ENCODE measurements at regions not wholly inside any gene's neighbourhood (a gene's known extent, or its start where the extent isn't known, plus 50 kb on each side); places are given as distances from the start of the nearest gene placed in this dataset.
"Not testable (repeated sequence)": the region's sequence is repeated elsewhere in the genome, so short reads cannot be mapped to it uniquely, and the experiment has no call there.

DNA sequence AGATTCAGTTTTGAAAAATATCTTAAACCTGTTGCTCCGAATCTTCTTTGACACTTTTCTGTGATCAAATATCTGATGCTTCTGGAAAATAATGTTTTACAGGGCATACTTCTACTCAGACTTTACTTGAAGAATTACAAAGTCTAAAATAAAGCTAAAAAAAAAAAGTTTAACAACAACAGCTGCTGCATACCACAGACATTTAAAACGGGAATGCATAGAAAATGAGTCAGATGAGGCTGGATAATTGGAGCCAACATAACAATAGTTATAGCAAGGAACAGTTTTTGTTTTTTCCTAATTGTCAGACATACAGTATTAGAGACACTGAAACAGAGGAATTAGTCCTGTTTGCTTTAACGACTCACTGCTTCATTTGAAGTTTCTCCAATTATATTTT is 1090.2 kb downstream of the SUCLG1 start:
- no peak for DNase-seq

DNA sequence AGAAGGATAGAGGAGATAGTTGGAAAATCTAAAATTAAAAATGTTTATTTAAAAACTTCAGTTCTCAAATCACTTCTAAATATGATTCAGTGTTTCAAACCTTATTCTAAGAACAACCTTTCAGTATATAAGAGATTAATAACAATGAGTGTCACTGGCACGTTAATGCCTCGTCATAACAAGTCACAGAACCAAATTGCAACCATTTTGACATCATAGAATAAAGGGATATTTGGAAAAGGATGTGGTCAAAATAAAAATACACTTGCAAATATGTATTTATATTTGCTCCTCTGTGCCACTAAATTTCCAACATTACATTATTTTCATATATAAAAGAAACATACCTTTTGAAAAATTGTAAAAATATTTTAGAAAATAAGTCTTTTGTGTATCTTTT is 1090.6 kb downstream of the SUCLG1 start:
- DNase-seq = no peak

GRCh38 chr2:83365476-83365875 is 1093.6 kb downstream of the SUCLG1 start:
- no peak for DNase-seq

GRCh38 chr2:83364264-83364663 is 1094.8 kb downstream of the SUCLG1 start:
- no peak for DNase-seq

DNA sequence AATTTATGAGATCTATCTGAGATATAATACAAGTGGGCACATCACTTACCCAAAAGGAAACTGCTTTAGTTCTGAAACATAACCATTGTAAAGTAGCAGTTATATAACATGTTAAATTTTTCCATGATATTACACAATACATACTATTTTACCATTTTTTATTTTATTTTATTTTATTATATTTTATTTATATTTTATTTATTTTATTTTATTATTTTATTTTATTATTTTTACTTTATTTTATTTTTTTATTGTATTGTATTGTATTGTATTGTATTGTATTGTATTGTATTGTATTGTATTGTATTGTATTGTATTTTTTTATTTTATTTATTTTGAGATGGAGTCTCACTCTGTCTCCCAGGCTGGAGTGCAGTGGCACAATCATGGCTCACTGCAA is 1095.9 kb downstream of the SUCLG1 start:
- DNase-seq = not testable (repeated sequence)

DNA sequence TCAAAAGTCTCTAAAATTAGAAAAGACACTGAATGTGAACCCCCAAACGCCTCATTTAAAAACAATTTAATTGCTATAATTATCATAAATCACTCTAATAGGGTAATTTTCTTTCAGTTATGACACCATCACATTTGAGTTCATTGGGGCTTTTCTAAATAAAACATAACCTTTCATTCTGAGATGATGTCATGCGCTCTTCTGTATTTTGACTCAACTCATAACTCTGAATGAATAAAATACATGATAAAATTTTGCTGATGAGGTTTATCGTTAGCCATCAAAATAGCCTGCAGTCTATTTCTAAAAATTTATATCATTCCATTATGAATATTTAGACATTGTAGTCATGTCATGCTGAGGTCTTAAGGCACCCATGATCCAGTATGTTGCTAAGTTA is 1099.7 kb downstream of the SUCLG1 start:
- no peak for DNase-seq

DNA sequence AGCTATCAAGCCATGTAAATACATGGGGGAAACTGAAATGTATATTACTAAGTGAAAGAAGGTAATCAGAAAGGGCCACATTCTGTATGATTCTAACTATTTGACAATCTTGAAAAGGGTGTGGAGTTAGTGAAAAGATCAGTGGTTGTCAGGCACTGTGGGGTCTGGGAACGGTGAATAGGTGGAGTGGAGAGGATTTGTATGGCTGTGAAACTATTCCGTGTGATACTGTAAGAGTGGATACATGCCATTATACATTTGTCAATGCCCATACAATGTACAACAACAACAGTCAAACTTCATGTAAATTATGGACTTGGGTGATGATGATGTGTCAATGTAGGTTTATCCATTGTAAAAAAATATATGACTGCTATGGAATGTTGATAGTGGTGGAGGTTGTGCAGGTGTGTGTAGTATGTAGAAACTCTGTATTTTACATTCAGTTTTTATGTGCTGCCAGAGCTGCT is 1116.2 kb downstream of the SUCLG1 start:
- peak; percentile 32 for DNase-seq

- DNase-seq = peak; percentile 18
Observed at GRCh38 chr2:83340424-83340823, 1118.7 kb downstream of the SUCLG1 start.

GRCh38 chr2:83339942-83340341 is 1119.1 kb downstream of the SUCLG1 start:
- peak; percentile 17 for DNase-seq

DNA sequence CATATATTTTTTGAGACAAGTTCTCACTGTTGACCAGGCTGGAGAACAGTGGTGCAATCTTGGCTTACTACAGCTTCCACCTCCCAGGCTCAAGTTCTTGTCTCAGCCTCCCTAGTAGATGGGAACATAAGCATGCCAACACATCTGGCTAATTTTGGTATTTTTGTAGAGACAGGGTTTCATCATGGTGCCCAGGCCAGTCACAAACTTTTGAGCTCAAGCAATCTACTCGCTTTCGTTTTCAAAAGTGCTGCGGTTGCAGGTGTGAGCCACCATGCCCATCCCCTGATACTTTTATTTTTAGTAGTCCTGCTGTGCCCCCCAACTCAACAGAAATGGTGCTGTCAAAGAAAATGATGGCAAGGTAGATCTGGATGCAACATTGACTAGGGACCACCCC is 1127.3 kb downstream of the SUCLG1 start:
- DNase-seq = no peak

DNA sequence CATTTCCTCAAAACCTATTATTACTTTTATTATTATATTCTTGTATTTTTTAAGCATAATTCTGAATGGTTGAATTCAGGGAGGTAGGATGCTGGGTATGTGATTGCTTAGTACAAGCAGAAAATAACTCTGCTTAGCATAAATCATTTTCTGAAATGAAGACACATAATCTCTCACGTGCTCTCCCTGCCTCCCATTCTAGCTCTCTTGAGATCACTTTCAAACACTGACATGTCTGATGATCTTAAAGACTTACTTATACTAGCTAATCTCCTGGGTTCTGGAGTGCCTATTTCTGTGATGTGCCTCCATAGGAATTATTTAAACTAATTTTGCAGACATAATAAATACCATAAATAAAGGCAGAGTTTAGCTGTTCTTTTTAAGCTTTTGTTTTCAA is 1136.0 kb downstream of the SUCLG1 start:
- no peak for DNase-seq

DNA sequence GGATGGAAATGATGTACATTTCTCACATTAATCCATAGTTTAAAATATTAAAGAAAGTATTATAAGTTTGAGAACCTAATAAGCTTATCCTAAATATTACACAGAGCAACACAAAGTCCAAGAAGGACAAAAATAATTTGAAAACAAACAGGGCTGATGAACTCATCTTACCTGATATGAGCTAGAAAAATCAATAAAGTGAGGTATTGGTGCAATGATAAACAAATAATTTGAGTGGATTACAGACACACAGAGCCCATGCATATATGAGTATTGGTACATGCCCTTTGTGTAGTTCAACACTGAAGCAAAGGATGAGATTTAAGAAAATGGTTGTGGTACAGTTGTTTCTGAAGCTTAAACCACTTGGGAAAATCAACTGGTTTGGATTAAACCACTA is 1139.0 kb downstream of the SUCLG1 start:
- DNase-seq = no peak

DNA sequence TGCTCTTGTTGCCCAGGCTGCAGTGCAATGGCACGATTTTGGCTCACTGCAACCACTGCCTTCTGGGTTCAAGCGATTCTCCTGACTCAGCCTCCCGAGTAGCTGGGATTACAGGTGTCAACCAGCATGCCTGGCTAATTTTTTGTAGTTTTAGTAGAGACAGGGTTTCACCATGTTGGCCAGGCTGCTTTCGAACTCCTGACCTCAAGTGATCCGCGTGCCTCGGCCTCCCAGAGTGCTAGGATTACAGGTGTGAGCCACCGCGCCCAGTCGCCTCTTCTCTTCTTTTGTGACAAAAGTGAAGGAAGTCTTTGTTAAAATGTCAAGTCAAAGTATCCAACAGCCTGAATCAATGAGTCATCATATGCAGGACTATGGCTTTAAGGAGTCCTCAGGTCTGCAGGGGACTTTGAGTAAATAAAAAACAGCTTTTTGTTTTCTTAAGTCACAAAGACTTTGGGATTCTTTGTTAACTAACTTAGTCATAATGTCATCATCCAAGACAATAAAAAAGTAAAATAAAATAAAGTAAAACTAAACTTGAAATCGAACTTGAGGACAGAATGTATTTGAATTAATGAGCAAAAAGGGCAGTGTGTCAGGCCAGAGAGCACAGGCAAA is 1153.2 kb downstream of the SUCLG1 start:
- no peak for DNase-seq

GRCh38 chr2:83291083-83291482 is 1168.0 kb downstream of the SUCLG1 start:
- DNase-seq = no peak

DNA sequence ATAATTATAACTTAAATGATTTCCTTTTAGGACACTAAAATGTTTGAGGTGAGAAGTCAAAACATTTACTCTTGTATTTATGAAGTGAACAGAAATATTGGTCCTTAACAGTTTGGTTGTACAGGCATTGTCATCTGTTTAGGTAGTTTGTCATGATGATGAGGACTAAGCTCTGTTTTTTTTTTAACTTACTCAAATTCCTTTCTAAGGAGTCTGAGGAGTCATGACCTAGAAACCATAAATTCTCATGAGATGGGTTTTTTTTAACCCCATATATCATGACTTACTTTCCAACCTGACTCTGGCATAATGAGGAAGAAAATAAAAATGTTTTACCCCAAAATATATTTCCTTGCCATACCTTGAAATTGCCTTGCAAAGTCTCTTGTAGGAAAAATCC is 1176.2 kb downstream of the SUCLG1 start:
- no peak for DNase-seq

GRCh38 chr2:83282043-83282795 is 1176.9 kb downstream of the SUCLG1 start:
- no peak for DNase-seq

GRCh38 chr2:83280391-83280790 is 1178.7 kb downstream of the SUCLG1 start:
- no peak for DNase-seq

- DNase-seq = no peak
Observed at GRCh38 chr2:83273322-83273721, 1185.8 kb downstream of the SUCLG1 start.

- no peak for DNase-seq
Observed at GRCh38 chr2:83261591-83262136, 1197.4 kb downstream of the SUCLG1 start.

DNA sequence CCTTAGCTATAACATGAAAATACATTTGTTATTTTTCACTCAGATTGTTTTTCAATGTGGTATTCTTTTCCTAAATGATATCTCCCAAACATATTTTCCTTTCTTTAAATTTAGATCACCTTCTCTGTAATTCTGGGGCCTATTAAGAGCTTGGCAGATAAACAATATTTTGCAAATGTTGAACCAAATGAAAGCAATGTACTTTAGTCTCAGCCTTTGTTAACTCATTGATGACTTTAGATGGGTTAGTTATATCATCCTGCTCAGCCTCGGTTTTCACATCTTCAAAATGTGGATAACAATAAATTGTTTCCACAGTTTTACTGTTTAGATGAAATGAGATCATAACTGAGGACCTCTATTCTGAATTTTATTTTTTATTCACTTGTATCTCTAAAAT is 1205.2 kb downstream of the SUCLG1 start:
- no peak for DNase-seq

DNA sequence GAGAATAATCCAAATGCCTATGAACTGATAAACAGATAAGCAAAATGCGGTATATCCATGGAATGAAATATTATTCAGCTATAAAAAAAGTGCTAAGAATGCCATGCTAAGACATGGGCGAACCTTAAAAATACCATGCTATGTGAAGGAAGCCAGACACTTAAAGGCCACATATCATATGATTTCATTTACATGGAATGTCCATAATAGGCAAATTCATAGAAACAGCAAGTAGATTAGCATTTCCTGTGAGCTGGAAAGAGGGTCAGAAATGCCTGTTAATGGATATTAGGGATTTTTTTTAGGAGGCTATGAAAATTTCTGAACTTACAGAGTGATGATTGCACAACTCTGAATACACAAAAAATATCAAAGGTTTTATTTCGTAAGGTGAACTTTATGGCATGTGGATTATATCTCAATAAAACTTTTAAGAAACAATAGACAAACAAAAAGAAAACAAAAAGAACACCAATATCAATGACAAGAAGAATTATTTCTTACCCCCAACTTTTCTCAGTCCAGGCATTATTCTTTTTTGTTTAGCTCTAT is 1207.7 kb downstream of the SUCLG1 start:
- no peak for DNase-seq

DNA sequence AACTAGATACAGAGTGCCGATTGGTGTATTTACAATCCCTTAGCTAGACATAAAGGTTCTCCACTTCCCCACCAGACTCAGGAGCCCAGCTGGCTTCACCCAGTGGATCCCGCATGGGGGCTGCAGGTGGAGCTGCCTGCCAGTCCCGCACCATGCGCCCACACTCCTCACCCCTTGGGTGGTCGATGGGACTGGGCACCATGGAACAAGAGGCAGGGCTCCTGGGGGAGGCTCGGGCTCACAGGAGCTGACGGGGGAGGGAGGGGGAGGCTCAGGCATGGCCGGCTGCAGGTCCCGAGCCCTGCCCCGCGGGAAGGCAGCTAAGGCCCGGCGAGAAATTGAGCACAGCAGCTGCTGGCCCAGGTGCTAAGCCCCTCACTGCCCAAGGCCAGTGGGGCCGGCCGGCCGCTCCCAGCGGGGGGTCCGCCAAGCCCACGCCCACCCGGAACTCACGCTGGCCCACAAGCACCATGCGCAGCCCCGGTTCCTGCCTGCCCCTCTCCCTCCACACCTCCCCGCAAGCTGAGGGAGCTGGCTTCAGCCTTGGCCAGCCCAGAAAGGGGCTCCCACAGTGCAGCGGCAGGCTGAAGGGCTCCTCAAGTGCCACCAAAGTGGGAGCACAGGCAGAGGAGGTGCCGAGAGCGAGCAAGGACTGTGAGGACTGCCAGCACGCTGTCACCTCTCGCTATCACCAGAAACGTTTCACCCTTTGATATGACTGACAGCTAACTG is 1213.1 kb downstream of the SUCLG1 start:
- DNase-seq = not testable (repeated sequence)

- DNase-seq = no peak
Observed at GRCh38 chr2:83240611-83241010, 1218.5 kb downstream of the SUCLG1 start.

Measured in right kidney (tissue), 1 donor.